Endothelial cell of umbilical vein (primary cell): ENCODE measurements at regions not wholly inside any gene's neighbourhood (a gene's known extent, or its start where the extent isn't known, plus 50 kb on each side); places are given as distances from the start of the nearest gene placed in this dataset.

ENCODE experiments used
- BruUV-seq: library from RNA; stranded (reverse); fragments of 400-500 nt; replicated peaks from 2 replicates; lab custom pipeline; 2021; lab: Mats Ljungman, UMichigan
- CTCF ChIA-PET: fragments of 300-600, 350-600 bp; sonication (Branson Sonifier 250); formaldehyde crosslinking; loops from one replicate; lab custom pipeline; 2021; ENCODE audit warnings: antibody characterized with exemption, inconsistent platforms; lab: Charles Lee
- POLR2A ChIA-PET: fragments of 300-600, 350-600 bp; sonication (Branson Sonifier 250); formaldehyde crosslinking; loops from one replicate; lab custom pipeline; 2021; ENCODE audit warnings: antibody characterized with exemption, inconsistent platforms; lab: Charles Lee
- DNase-seq: peaks from one replicate; pipeline ENCODE4 v3.0.0-alpha.2; 2011; ENCODE audit warnings: low read depth, low spot score
- FAIRE-seq: peaks from 2 replicates; lab custom pipeline; 2011; peaks lifted over from hg19 to GRCh38; lab: Jason Lieb, UNC
- H2AFZ ChIP-seq: 2 replicates; pipeline ENCODE4 v1.6.0; 2012; ENCODE audit warnings: low read depth, low read length, control low read depth, inconsistent platforms
- H3K27ac ChIP-seq: 2 replicates; pipeline ENCODE4 v1.5.1; 2011; ENCODE audit warnings: low read depth, mild to moderate bottlenecking, control low read depth, low read length, moderate library complexity; ENCODE audit not compliant: insufficient read depth
- H3K27me3 ChIP-seq, 2 experiments: 2 replicates each; pipeline versions ENCODE4 v1.6.0 to v1.6.1; 2011; ENCODE audit warnings: low read length in 2 of 2, mixed read lengths in 1 of 2; ENCODE audit not compliant: control insufficient read depth in 2 of 2, insufficient read depth in 2 of 2
- H3K36me3 ChIP-seq, 2 experiments: 2 replicates in 1 of 2; 3 replicates in 1 of 2; pipeline ENCODE4 v1.5.1; 2011; ENCODE audit warnings: low read length in 2 of 2, mild to moderate bottlenecking in 1 of 2, moderate library complexity in 1 of 2; ENCODE audit not compliant: control insufficient read depth in 2 of 2, insufficient read depth in 2 of 2; ENCODE audit errors: extremely low read depth in 1 of 2
- H3K4me1 ChIP-seq: 3 replicates; pipeline ENCODE4 v1.5.1; 2011; ENCODE audit warnings: mild to moderate bottlenecking, low read length; ENCODE audit not compliant: control insufficient read depth, insufficient read depth; ENCODE audit errors: extremely low read depth
- H3K4me2 ChIP-seq: 2 replicates; pipeline ENCODE4 v1.6.1; 2011; ENCODE audit warnings: low read length, control low read depth, mixed read lengths; ENCODE audit not compliant: insufficient read depth
- H3K4me3 ChIP-seq, 3 experiments: fragments of 200-600 bp in 1 of 3; sonication (generic), shearing (Covaris generic) in 1 of 3; replicated peaks in 1 of 3; 2 replicates each; pipeline ENCODE4 v1.5.1; 2011 to 2016; ENCODE audit warnings: control low read depth in 3 of 3, low read length in 3 of 3, mild to moderate bottlenecking in 2 of 3, inconsistent platforms in 1 of 3, low read depth in 1 of 3, moderate library complexity in 1 of 3; ENCODE audit not compliant: insufficient read depth in 1 of 3
- H3K79me2 ChIP-seq: 2 replicates; pipeline ENCODE4 v1.6.0; 2012; ENCODE audit warnings: low read length, inconsistent platforms; ENCODE audit not compliant: control insufficient read depth, insufficient read depth
- H3K9ac ChIP-seq: replicated peaks from 2 replicates; pipeline ENCODE3; 2011; ENCODE audit warnings: low read length, control low read depth; ENCODE audit not compliant: insufficient read depth; ENCODE audit errors: extremely low read depth
- H3K9me1 ChIP-seq: replicated peaks from 3 replicates; pipeline ENCODE4 v1.6.0; 2011; ENCODE audit warnings: mild to moderate bottlenecking, low read length; ENCODE audit not compliant: control insufficient read depth, insufficient read depth; ENCODE audit errors: extremely low read depth
- H3K9me3 ChIP-seq: replicated peaks from 2 replicates; pipeline ENCODE4 v1.5.1; 2012; ENCODE audit warnings: low read length, inconsistent platforms; ENCODE audit not compliant: control insufficient read depth, insufficient read depth
- H4K20me1 ChIP-seq: replicated peaks from 2 replicates; pipeline ENCODE3; 2011; ENCODE audit warnings: mild to moderate bottlenecking, low read length; ENCODE audit not compliant: control insufficient read depth, insufficient read depth; ENCODE audit errors: extremely low read depth
- CTCF ChIP-seq, 2 donors: IDR thresholded peaks; 1 replicate in 1 of 2; 2 replicates in 1 of 2; pipeline ENCODE4 v1.5.1; 2011; ENCODE audit warnings: low read length in 2 of 2, mild to moderate bottlenecking in 2 of 2, moderate library complexity in 2 of 2, control low read depth in 1 of 2, inconsistent platforms in 1 of 2, low read depth in 1 of 2; ENCODE audit not compliant: insufficient read depth in 1 of 2; ENCODE audit errors: extremely low read depth in 1 of 2
- EZH2 ChIP-seq: IDR thresholded peaks from 2 replicates; pipeline ENCODE4 v1.6.1; 2012; ENCODE audit warnings: borderline replicate concordance, low read depth, mild to moderate bottlenecking, moderate library complexity, low read length, inconsistent platforms; ENCODE audit not compliant: severe bottlenecking
- FOS ChIP-seq: IDR thresholded peaks from 2 replicates; pipeline ENCODE4 v1.6.1; 2011; ENCODE audit warnings: mild to moderate bottlenecking, low read length, moderate library complexity, borderline replicate concordance; ENCODE audit not compliant: insufficient read depth
- GATA2 ChIP-seq: IDR thresholded peaks from 2 replicates; pipeline ENCODE4 v1.7.0; 2011; ENCODE audit warnings: low read depth, mild to moderate bottlenecking, moderate library complexity, mixed read lengths, low read length; ENCODE audit not compliant: insufficient read length, insufficient read depth
- JUN ChIP-seq: IDR thresholded peaks from 2 replicates; pipeline ENCODE4 v1.6.1; 2011; ENCODE audit warnings: borderline replicate concordance, low read depth; ENCODE audit not compliant: insufficient read length, insufficient read depth
- MAX ChIP-seq: IDR thresholded peaks from 2 replicates; pipeline ENCODE4 v1.6.1; 2011; ENCODE audit not compliant: insufficient read depth, insufficient read length
- MYC ChIP-seq: IDR thresholded peaks from one replicate; pipeline ENCODE4 v1.6.1; 2011; ENCODE audit warnings: mild to moderate bottlenecking, low read depth, low read length
- POLR2A ChIP-seq: IDR thresholded peaks from 2 replicates; pipeline ENCODE4 v1.6.1; 2012; ENCODE audit warnings: low read depth, mild to moderate bottlenecking, control low read depth, low read length
- POLR2AphosphoS5 ChIP-seq: IDR thresholded peaks from 2 replicates; pipeline ENCODE4 v1.6.1; 2012; ENCODE audit warnings: low read depth, mild to moderate bottlenecking, control low read depth, low read length, moderate library complexity; ENCODE audit not compliant: insufficient read depth
- dilution Hi-C: fragments of 300-500 bp; cut with MboI; formaldehyde crosslinking; loops from one replicate; pipeline ENCODE4 v1.15.0; 2019; ENCODE audit warnings: low sequenced_read_pairs; ENCODE audit not compliant: extremely low pct_ligation_motif_present
- intact Hi-C: fragments of 100-400 bp; cut with micrococcal nuclease; formaldehyde crosslinking; loops from one replicate; pipeline ENCODE4 v1.10.0; 2022

- Histone ChIP-seq H4K20me1 (no peaks in the 10 kb centered on the region), H3K79me2 (no peaks in the 10 kb centered on the region), H3K9me1 (no peaks in the 10 kb centered on the region), H3K9ac (no peak overlapping the region), H3K9me3 (no peaks in the 10 kb centered on the region), H3K36me3 (no peaks in the 10 kb centered on the region), H3K27ac (no peak overlapping the region), H3K27me3 (no peaks in the 10 kb centered on the region), H3K4me1 (no peaks in the 10 kb centered on the region), H2AFZ (no peak overlapping the region), H3K4me2 (no peak overlapping the region), H3K4me3 (no peak overlapping the region)
- TF ChIP-seq MYC (no peak), MAX (no peak), POLR2A (no peak), EZH2 (no peak), GATA2 (no peak), POLR2AphosphoS5 (no peak), JUN (no peak), CTCF (IDR thresholded peaks at IDR 0.05; ENCODE audit: extremely low read depth in 1 of 2, insufficient read depth in 1 of 2, low read depth in 1 of 2, low read length in 2 of 2) (no peak), FOS (no peak)
- POLR2A ChIA-PET = no interaction called here
- intact Hi-C loops (no loop called here), dilution Hi-C loops (no loop called here)
- DNase-seq = no peak
- no peak for FAIRE-seq
- BruUV-seq = no TSS peak
- CTCF ChIA-PET = no interaction called here
These were observed 295.4 kb upstream of the DAB2 start for GRCh38 chr5:39720136-39720535.
